Gastrocnemius medialis (tissue), 4 donors: ENCODE measurements at regions not wholly inside any gene's neighbourhood (a gene's known extent, or its start where the extent isn't known, plus 50 kb on each side); places are given as distances from the start of the nearest gene placed in this dataset.
"Not testable (repeated sequence)": the region's sequence is repeated elsewhere in the genome, so short reads cannot be mapped to it uniquely, and the experiment has no call there.

Source experiments
- ATAC-seq, 2 donors: fragments of 150-250 bp; one replicate each; pipeline ENCODE4 v1.9.1; 2016
- DNase-seq, 2 donors: peaks; one replicate each; pipeline ENCODE4 v3.0.0-alpha.2; 2019
- H3K27ac ChIP-seq, 4 donors: fragments of 200-600 bp; sonication (generic); 1 replicate in 1 of 4; 2 replicates in 3 of 4; pipeline ENCODE4 v1.5.1; 2016 to 2018; ENCODE audit warnings: mild to moderate bottlenecking in 2 of 4, moderate library complexity in 1 of 4
- H3K27me3 ChIP-seq, 3 donors: fragments of 200-600 bp; sonication (generic) in 2 of 3; 1 replicate in 1 of 3; 2 replicates in 2 of 3; pipeline versions ENCODE4 v1.5.1 to v1.6.0; 2016 to 2019; ENCODE audit warnings: mild to moderate bottlenecking in 1 of 3, moderate library complexity in 1 of 3
- H3K36me3 ChIP-seq, 2 donors: fragments of 200-600 bp; sonication (generic) in 1 of 2; one replicate each; pipeline ENCODE4 v1.5.1; 2017 to 2018
- H3K4me1 ChIP-seq, 2 donors: fragments of 200-600 bp; sonication (generic) in 1 of 2; one replicate each; pipeline ENCODE4 v1.5.1; 2016 to 2017; ENCODE audit warnings: mild to moderate bottlenecking in 2 of 2
- H3K4me3 ChIP-seq, 4 donors: fragments of 200-600 bp; sonication (generic) in 3 of 4; 1 replicate in 1 of 4; 2 replicates in 3 of 4; pipeline ENCODE4 v1.5.1; 2016 to 2019; ENCODE audit warnings: mild to moderate bottlenecking in 2 of 4
- H3K9me3 ChIP-seq, 3 donors: fragments of 200-600 bp; sonication (generic) in 2 of 3; 1 replicate in 1 of 3; 2 replicates in 2 of 3; pipeline ENCODE4 v1.5.1; 2016 to 2019
- CTCF ChIP-seq, 5 experiments: fragments of 450-650 bp in 3 of 5; fragments of 200-600 bp in 2 of 5; sonication (generic) in 2 of 5; IDR thresholded peaks in 4 of 5; conservative IDR thresholded peaks in 1 of 5; 1 replicate in 4 of 5; 2 replicates in 1 of 5; pipeline ENCODE4 v1.5.1; 2016 to 2019; ENCODE audit warnings: antibody characterized with exemption in 5 of 5, mild to moderate bottlenecking in 3 of 5, moderate library complexity in 3 of 5
- POLR2A ChIP-seq, 2 donors: fragments of 450-650 bp; IDR thresholded peaks; one replicate each; pipeline ENCODE4 v1.6.1; 2017; ENCODE audit warnings: antibody characterized with exemption in 2 of 2, mild to moderate bottlenecking in 2 of 2, moderate library complexity in 2 of 2
- in situ Hi-C, 4 donors: fragments of 200-750 bp; cut with MboI; loops; one replicate each; pipeline versions ENCODE4 v1.15.0 to v1.8.0; 2017; ENCODE audit warnings: low sequenced_read_pairs in 4 of 4
- intact Hi-C: fragments of 100-400 bp; cut with DNase I; formaldehyde crosslinking; loops from one replicate; pipeline ENCODE4 v1.15.1; 2023; ENCODE audit warnings: low total_unique reads

- no peaks in the 10 kb centered on the region for H3K9me3 ChIP-seq
- intact Hi-C loops = no loop called here
- in situ Hi-C loops = no loop called here
- H3K27me3 ChIP-seq = no peaks in the 10 kb centered on the region
- no peak for DNase-seq
- TF ChIP-seq CTCF (IDR thresholded peaks at IDR 0.05 in 4 of 5, conservative IDR thresholded peaks at IDR 0.05 in 1 of 5) = no peak
- TF ChIP-seq POLR2A (IDR thresholded peaks at IDR 0.05) = no peak
- H3K27ac ChIP-seq = no peak overlapping the region
- H3K4me1 ChIP-seq = no peaks in the 10 kb centered on the region
- no peak for ATAC-seq
- H3K4me3 ChIP-seq = no peak overlapping the region
- H3K36me3 ChIP-seq = no peaks in the 10 kb centered on the region
Measured at GRCh38 chr1:241432241-241432640, 75.2 kb upstream of the RGS7 start.

DNA sequence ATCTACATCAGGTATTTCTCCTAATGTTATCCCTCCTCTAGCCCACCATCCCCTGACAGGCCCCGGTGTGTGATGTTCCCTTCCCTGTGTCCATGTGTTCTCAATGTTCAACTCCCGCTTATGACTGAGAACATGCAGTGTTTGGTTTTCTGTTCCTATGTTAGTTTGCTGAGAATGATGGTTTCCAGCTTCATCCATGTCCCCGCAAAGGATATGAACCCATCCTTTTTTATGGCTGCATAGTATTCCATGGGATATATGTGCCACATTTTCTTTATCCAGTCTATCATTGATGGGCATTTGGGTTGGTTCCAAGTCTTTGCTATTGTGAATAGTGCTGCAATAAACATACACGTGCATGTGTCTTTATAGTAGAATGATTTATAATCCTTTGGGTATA lies 68.1 kb upstream of the RGS7 start:
- H3K27me3 ChIP-seq = peaks cover 8 to 30% (median 21%) of the 10 kb centered on the region in 3 donors
- H3K9me3 ChIP-seq, ATAC-seq, H3K27ac ChIP-seq, H3K36me3 ChIP-seq, intact Hi-C loops, DNase-seq, in situ Hi-C loops, H3K4me3 ChIP-seq, H3K4me1 ChIP-seq: not testable (repeated sequence)

DNA sequence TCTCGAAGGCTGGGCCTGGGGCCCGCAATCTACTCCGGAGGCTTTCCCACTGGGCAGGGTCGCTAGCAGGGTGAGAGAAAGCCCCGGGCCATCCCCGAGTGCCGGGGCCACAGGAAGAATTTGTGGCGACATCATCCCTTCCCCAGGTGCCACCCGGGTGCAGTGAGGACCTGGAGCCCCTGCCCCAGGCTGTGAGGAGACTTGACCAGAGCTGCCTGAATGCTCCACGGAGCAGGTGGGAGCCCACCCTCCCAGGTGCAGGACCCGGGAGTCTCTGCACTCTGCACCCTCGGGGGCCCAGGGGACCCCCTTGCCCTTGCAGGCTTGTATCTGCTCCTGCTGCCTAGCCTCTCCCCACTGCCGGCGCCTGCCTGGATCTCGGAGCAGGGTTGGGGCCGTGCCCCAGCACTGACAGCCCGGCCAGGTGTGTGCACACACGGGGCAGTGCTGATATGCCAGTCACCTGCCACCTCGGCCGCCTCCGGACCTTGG lies 67.5 kb upstream of the RGS7 start:
- Histone ChIP-seq H3K9me3 (no peaks in the 10 kb centered on the region), H3K27me3 (peaks cover 8 to 30% (median 21%) of the 10 kb centered on the region in 3 donors), H3K36me3 (no peaks in the 10 kb centered on the region), H3K4me3 (peak overlapping the region in 3 of 4 donors; percentile 30 to 44 (median 40)), H3K4me1 (no peaks in the 10 kb centered on the region), H3K27ac (no peak overlapping the region)
- DNase-seq = no peak
- TF ChIP-seq CTCF (IDR thresholded peaks at IDR 0.05 in 4 of 5, conservative IDR thresholded peaks at IDR 0.05 in 1 of 5) (no peak), POLR2A (IDR thresholded peaks at IDR 0.05) (no peak)
- in situ Hi-C loops = no loop called here
- no peak for ATAC-seq
- intact Hi-C loops = no loop called here

DNA sequence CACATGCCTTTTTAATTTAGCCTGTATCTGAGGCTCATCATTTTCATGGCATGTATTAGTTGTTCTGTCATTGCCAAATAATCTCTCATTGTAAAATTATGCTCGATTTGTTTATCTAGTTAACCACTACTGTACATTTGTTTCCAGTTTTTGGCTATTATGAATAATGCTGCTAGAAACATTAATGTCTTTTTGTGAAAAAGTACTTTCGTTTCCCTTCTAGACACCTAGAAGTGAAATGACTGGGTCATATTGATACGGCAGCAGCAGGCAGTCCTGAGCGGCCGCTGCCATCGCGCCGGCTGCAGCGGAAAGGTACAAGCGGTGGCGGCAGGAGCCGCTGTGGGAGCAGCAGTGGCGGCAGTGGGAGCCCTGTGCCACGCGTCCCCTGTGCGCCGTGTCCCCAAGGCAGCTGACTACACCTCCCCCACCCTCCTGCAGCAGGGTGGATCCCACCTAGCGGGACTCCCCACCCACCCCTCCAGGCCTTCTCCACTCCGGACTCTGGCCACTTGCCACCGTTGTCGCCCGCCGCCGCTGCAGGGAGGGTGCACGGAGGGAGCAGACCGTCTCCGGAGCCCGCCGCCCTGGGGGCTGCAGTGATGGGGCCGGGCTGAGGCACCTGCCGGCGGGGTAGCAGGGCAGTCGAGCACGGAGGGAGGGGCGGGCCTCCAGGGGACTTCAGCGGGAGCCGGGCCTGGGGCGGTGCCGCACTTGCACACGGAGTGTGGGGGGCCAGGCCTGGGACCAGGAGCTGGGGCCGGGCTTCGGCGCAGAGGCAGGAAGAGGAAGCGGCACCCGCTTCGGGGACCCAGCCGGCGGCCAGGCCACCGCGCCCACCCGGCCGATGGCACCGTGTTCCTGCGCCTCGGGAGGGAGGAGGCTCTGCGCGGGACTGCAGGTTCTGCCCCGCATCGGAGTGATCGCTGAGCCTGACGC lies 66.8 kb upstream of the RGS7 start:
- peak overlapping the region; percentile 29 to 44 (median 35) for H3K4me3 ChIP-seq
- no peaks in the 10 kb centered on the region for H3K36me3 ChIP-seq
- intact Hi-C loops (no loop called here), in situ Hi-C loops (no loop called here)
- no peak for ATAC-seq
- no peak overlapping the region for H3K27ac ChIP-seq
- peaks cover 8 to 30% (median 21%) of the 10 kb centered on the region in 3 donors for H3K27me3 ChIP-seq
- no peaks in the 10 kb centered on the region for H3K4me1 ChIP-seq
- no peaks in the 10 kb centered on the region for H3K9me3 ChIP-seq
- no peak for TF ChIP-seq CTCF (IDR thresholded peaks at IDR 0.05 in 4 of 5, conservative IDR thresholded peaks at IDR 0.05 in 1 of 5)
- no peak for TF ChIP-seq POLR2A (IDR thresholded peaks at IDR 0.05)
- DNase-seq = no peak

DNA sequence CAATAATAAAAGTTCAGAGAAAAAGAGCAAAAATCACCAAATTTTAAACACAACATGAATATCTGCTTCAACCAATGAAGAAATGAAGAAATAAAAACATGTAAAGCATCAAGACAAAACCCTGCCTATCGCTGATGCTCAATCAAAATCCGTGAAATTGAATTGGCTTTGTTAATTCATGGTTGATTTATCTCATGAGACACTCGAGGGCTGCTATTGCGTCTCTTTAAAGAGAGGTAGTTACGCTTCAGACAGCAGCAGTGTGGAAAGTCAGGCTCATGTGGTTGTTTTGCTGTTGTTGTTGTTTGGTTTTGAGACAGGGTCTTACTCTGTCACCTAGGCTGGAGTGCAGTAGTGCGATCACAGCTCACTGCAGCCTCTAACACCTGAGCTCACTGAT lies 65.5 kb upstream of the RGS7 start:
- ATAC-seq = no peak
- Histone ChIP-seq H3K9me3 (no peaks in the 10 kb centered on the region), H3K36me3 (no peaks in the 10 kb centered on the region), H3K4me1 (no peaks in the 10 kb centered on the region), H3K4me3 (no peak overlapping the region), H3K27ac (no peak overlapping the region), H3K27me3 (peaks cover 8 to 30% (median 21%) of the 10 kb centered on the region in 3 donors)
- DNase-seq = no peak
- in situ Hi-C loops (no loop called here), intact Hi-C loops (no loop called here)
- TF ChIP-seq POLR2A (IDR thresholded peaks at IDR 0.05) = no peak
- TF ChIP-seq CTCF (IDR thresholded peaks at IDR 0.05 in 4 of 5, conservative IDR thresholded peaks at IDR 0.05 in 1 of 5) = no peak
